ENCODE measurements at regions not wholly inside any gene's neighbourhood (a gene's known extent, or its start where the extent isn't known, plus 50 kb on each side); places are given as distances from the start of the nearest gene placed in this dataset.

GRCh38 chr1:30043256-30043655 is 680.1 kb downstream of the MATN1 start:
- no peak for TF ChIP-seq CTCF (IDR thresholded peaks at IDR 0.05)
- no peak for TF ChIP-seq POLR2A (IDR thresholded peaks at IDR 0.05)
- TF ChIP-seq EP300 (IDR thresholded peaks at IDR 0.05): no peak
